Stimulated activated CD4-positive, alpha-beta T cell treated with anti-CD3 and anti-CD28 coated beads, Interleukin-1b, Interleukin-23, amount 100 ng/mL, for 1 hour (primary cell): ENCODE measurements at regions not wholly inside any gene's neighbourhood (a gene's known extent, or its start where the extent isn't known, plus 50 kb on each side); places are given as distances from the start of the nearest gene placed in this dataset.
"Not testable (repeated sequence)": the region's sequence is repeated elsewhere in the genome, so short reads cannot be mapped to it uniquely, and the experiment has no call there.

Experiments used
- DNase-seq, 2 donors: peaks; one replicate each; pipeline ENCODE4 v3.0.0-alpha.2; 2020; ENCODE audit warnings: low read depth in 2 of 2

DNA sequence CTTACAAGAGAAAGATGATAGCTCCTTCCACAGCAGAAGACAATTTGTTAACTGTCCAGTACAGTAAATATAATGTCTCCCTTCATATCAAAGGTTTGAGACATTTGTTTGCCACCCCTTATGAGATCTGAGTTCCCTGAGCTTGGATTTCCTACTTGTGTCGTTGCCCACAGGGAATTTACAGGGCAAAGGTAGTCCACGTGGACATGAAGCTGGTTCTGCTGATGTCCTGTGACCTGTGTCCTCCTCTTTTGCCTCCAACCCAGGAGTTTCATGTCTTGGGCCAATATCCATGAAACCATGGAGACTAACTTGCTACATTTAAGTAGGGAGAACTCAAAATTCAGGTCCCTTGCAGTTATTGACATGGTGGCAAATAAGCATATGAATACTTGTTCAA is 172.2 kb upstream of the KCTD7 start:
- DNase-seq = not testable (repeated sequence)

DNA sequence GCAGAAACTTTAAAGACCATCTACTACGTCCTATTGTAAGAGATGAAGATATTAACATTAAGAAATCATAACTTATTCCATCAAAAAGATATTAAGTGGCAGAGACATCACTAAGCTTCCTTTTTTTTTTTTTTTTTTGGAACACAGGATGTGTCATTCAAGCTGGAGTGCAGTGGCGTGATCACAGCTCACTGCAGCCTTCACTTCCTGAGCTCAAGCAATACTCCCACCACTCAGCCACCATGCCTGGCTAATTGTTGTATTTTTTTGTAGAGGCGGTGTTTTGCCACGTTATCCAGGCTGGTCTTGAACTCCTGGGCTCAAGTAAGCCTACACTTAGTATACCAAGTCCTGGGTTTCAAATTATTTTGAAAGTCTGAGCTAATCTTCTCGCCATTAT is 169.7 kb upstream of the KCTD7 start:
- DNase-seq = not testable (repeated sequence)

DNA sequence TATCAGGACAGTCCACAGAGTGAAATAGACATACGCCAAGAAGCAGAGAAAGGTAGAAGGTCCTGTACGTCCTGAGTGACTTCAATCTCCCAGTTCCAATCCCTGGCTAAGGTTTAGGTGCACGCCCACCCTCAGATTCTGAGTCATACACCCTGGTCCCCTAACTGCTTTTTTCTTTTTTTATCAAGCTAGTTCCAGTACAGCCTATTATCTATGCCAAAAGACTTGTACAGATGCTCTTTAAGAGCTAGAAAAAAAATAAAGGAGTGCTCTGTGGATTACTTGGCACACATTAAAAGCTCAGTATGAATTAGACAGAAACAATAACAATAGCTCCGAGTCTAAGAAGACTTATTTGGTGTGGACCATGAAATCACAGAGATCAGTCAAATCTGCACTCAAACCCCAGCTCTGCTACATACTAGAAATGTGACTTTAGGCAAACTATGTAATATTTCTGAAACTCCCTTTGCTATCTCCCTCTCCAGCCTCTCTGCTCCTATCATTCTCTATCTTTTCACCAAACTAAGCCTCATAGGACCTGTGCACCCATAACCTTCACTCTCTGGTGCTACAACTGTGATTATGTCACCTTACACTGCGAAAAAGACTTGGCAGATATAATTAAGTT is 168.8 kb upstream of the KCTD7 start:
- DNase-seq = not testable (repeated sequence)

DNA sequence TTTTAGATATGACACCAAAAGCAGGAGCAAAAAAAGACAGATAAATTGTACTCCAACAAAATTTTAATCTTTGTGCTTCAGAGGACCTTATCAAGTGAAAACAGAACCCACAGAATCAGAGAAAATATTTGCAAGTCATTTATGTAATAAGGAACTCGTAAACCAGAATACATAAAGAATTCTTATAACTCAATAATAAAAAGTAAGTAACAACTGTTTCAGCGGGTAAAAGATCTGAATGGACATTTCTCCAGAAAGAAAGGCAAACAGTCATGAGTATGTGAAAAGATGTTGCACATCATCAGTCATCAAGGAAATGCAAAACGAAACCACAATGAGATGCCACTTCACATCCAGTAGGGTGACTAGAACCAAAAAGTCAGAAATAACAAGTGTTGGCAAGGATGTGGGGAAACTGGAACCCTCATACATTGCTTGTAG is 167.7 kb upstream of the KCTD7 start:
- DNase-seq = no peak

DNA sequence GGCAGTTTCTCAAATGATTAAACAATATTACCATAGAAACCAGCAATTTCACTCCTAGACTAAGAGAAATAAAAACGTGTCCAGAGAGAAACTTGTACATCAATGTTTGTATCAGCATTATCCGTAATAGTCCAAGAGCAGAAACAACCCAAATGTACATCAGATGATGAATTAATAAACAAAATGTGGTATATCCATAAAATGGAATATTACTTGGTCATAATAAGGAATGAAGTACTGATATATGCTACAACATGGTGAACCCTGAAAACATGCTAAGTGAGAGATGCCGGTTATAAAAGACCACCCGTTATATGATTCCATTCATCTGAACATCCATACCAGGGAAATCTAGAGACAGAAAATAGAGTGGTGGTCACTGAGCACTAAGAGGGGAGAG is 167.3 kb upstream of the KCTD7 start:
- not testable (repeated sequence) for DNase-seq

DNA sequence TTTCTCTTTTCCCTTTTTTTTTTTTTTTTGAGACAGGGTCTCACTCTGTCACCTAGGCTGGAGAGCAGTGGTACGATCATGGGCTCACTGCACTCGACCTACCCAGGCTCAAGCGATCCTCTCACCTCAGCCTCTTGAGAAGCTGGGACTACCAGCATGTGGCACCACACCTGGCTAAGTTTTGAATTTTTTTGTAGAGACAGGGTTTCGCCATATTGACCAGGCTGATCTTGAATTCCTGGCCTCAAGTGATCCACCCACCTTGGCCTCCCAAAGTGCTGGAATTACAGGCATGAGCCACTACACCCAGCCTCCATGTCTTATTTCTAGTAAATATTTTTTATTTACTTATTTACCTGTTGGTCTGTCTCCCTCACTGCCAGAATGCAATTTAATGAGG is 165.8 kb upstream of the KCTD7 start:
- DNase-seq = not testable (repeated sequence)

DNA sequence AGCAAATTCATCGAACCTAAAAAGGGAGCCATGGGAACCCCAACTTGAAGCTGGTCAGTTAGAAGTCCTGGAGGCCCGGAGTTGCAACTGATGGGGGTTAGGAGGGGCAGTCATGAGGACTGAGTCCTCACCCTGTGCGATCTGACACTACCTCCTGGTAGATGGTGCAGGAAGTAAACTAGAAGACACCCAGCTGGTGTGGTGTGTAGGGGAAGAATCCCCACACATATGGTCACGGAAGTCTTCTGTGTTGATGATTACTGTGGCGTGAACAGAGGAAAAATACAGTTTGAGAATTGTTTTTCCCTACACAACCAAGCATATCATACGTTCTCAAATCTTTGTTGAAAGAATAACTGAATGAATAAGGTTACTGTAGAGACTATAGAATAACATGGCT is 164.6 kb upstream of the KCTD7 start:
- no peak for DNase-seq

DNA sequence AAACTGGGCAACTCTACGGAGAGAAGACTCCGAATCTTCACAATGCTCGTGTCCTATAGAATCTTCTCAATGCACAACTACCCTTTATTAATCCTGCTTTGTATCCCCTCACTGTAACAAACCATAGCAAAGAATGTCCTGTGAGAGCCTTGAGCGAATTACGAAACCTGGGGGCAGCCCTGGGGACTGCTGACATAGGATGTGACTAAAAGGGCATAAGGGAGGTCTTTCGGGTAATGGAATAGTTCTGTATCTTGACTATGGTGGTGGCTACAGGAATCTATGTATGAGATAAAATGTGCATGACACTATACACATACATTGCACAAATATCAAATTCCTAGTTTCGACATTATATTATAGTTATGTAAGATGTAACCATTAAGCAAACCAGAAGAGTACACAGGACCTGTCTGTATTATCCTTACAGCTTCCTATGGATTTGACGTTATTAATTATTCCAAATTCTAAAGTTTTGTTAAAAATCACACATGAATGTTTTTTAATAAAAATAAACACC is 162.5 kb upstream of the KCTD7 start:
- no peak for DNase-seq

DNA sequence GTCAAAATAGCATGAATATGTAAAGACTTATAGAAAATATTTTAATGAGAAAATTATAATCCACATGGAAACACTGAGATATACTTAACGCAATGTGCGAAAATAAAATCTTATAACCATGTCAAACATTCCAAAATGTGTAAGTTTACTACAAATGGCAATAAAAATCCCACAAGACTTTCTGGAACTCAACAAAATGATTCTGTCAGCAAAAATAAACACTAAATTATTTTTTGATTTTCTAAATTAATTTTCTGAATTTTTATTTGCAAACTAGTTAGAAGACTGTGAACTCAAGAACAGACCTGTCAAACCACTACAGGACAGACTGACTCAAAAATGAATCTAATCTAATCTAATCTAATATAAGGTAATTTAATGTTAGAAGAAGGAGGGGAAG is 160.8 kb upstream of the KCTD7 start:
- DNase-seq = no peak

DNA sequence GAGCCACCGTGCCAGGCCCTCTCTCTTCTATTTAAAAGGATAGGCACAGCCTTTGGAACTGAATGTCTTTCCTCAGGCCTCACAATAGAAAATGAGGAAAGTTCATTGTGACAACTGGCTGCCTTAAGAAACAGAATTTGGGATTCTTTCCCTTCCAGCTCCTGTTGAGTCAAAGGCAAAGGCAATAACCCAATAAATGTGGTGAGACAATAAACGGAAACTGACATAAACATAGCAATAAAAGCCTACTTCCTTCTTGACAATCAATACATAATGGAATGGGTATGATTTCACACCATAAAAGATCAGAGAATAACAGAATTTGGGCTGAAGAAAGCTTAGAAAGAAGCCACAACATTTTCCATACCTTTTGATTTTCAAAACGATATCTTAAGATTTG is 155.6 kb upstream of the KCTD7 start:
- not testable (repeated sequence) for DNase-seq

DNA sequence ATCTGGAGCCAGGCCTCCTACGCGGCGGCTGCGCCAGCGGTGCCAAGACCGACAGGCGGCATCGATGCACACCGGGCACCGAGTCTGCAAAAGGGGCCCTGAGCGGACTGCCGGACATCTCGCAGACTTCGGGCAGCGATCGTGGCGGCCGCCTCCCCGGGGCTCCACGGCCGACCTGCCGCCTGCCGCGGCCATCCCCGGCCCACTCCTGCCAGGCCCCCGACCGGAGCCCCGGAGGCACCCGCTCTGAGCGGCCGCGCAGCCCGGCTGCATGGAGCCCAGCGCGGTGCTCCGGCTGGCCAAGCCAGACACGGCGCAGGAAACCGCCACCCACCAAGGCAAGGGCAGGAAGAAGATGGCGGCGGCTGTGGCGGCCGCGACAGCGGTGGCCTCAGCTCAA is 154.2 kb upstream of the KCTD7 start:
- DNase-seq = no peak

DNA sequence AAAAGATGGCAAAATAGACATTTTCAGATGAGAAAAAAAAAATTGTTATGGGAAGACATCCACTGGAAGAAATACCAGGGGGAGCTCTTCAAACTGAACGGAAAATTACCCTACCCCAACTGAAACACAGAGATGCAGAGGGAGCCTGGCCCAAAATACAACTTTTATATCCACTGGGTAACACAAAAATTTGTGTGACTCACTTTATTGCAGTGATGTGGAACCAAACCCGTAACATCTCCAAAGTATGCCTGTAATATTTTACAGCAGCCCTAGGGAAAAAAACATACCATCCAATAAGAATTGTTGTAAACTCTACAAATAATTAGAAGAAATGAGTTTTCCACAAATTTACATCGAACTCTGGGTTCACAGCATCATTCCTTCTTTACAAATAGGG is 152.6 kb upstream of the KCTD7 start:
- DNase-seq = not testable (repeated sequence)

DNA sequence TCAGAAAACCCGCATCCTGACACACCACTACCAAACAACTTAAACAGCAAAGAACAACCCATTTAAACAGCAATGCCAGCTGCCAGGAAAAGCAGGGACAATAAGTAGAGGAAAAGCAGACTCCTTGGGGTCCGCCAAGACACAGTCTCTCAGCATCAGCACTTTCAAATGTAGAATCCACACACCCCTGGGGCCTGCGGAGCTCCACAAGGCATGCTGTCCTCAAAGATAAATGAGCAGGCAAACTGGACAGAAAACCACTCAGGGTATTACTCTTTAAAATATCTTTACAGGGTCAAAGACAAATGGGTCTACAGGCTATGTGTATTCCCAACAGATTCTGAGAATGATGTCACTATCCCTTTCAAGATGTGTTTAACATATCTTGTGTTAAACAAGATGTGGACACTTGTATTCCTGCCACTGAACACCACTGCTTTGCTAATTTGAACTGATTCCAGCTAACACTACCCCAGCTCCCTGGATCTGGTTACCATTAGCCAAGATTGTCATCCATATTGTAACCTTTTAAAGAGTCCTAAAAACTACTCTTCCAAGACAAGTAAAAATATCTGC is 150.8 kb upstream of the KCTD7 start:
- not testable (repeated sequence) for DNase-seq

DNA sequence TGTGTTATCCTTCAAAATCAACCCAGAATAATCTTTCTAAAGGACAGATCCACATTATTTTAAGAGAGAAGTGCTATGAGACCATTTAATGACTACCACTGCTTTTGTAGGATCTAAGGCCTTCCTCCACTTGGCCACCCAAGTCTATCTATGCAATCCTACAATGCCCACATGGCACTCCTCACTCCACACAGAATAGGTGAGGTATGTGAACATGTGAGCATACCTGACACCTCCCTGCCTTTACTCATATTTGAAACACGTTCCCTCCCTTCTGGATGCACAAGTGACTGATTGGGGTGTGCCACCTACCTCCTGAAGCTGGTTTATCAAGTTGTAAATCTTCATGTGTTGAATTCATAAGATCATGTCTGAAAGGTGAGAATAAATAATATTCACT is 147.5 kb upstream of the KCTD7 start:
- not testable (repeated sequence) for DNase-seq

DNA sequence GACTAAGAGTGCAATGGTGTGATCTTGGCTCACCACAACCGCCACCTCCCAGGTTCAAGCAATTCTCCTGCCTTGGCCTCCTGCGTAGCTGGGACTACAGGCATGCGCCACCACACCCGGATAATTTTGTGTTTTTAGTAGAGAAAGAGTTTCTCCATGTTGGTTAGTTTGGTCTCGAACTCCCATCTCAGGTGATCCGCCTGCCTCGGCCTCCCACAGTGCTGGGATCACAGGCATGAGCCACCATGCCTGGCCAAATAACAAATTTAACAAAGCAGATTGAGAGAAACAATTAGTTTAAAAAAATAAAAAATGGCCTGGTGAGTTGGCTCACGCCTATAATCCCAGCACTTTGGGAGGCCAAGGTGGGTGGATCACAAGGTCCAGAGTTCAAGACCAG is 139.6 kb upstream of the KCTD7 start:
- DNase-seq = not testable (repeated sequence)

DNA sequence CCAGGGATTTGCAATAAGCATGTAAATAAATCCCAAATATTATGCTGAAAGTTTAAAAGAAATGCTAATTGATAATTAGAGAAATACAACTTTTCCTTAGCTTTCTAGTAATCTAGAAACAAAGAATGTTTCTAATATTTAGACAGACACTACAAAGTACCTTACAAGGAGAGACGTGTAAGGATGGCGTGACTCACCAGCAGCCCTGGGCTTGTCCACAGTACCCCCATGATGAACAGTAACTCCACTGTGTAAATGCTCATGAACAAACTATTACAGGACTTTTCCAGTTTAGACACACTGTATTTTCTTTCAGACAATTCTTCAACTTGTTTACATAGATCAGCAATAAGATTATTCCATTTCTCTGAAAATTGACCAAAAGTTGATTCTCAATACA is 138.9 kb upstream of the KCTD7 start:
- not testable (repeated sequence) for DNase-seq

DNA sequence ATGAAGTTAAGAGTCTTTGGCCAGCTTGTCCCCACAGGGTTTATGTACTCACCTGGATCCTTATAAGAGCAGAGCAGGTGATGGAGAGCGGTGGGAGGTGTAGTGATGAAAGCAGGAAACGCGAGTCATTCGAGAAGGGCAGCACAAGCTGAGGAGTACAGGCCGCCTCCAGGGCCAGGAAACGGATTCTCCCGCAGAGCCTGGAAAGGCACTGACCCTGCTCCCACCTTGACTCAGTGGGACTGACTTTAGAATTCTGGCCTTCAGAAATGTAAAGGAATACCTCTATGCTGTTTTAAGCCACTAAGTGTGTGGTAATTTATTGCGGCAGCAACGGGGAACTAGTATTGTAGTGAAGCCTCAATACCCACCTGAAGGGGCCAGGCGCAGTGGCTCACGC is 137.7 kb upstream of the KCTD7 start:
- not testable (repeated sequence) for DNase-seq

DNA sequence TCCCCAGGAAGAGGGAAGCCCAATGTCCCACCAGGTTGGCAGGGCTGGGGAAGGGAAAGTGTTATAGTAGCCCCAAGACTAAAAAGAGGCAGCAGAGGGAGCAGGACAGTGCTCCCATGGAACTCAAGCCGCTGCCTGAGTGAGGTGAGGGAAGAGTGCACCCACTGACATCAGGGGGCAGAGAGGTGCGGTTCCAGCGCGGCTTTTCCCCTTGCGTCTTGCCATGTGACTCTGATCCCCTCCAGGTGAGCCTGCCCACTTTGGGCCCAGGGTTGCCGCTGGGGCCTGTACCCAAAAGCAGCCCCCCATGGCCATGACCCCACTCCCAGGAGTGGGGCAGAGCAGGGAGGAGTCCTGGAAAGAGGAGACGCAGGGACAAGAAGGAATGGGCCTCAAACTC is 136.3 kb upstream of the KCTD7 start:
- DNase-seq = not testable (repeated sequence)

DNA sequence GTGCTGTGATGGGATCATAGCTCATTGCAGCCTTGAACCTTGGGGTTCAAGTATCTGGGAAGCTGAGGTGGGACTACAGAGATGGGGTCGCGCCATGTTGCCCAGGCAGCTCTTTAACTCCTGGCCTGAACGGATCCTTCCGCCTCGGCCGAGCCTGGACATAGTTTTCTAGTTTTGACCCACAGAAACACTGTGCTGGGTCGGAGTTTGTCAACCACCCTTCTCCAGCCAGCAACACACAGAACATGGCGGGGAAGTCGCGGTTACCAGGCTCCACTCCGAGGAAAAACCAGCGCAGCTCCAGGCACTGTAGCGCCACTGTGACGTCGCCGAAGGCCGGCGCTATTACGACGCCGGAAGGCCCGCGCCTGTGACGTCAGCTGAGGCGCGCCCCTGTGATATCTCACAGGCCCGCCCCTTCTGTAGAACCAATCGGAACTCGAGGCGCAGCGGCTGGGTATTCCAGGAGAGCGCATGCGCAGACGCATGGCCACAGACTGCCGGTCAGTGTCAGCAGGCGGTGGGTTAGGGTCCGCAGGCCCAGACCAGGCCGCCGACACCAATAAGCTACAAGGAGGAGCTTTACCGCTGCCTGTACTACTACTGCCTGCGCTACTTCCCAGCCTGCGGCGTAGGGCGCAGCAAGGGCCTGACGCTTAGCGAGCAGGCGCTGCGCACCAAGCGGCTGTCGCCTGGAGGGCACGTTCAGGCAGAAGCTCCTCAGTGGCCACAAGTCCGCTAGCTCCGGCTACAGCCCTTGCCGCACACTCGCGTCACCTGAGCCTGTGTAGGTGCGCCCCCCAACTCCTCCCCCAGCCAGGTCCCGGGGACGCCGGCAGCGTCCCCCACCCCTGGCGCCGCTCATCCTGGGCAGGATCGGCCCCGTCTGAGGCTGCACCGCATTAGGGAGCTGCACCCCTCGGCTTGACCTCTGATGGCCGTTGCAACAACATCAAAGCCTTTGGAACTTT is 135.2 kb upstream of the KCTD7 start:
- DNase-seq = peak; percentile 83 to 87

DNA sequence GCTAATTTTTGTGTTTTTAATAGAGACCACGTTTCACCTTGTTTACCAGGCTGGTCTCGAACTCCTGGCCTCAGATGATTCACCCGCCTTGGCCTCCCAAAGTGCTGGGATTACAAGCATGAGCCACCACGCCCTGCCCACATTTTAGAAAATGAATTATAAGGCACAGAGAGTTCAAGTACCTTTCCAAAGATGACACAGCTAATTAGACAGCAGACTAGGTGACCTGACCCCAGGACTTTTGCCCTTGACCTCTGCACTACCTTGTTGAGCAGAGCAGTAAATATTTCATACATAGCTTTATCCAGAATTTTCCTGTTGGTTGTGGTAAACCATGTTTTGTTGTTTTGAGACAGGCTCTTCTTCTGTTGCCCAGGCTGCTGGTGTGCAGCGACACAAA is 131.3 kb upstream of the KCTD7 start:
- DNase-seq = no peak

DNA sequence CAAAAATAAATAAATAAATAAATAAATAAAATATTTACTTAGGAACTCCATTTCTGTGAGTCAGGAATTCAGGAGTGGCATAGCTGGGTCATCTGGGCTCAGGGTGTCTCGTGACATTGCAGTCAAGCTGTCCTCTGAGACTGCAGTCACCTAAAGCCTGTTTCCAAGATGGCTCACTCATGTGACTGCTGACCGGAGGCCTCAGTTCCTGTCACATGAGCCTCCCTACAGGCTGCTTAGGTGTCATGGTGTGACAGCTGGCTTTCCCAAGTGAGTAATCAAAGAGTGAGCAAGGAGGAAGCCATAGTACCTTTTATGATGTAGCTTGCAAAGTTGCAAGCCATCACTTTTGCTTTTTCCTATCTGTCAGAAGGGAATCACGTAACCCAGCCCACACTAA is 128.6 kb upstream of the KCTD7 start:
- DNase-seq = no peak

DNA sequence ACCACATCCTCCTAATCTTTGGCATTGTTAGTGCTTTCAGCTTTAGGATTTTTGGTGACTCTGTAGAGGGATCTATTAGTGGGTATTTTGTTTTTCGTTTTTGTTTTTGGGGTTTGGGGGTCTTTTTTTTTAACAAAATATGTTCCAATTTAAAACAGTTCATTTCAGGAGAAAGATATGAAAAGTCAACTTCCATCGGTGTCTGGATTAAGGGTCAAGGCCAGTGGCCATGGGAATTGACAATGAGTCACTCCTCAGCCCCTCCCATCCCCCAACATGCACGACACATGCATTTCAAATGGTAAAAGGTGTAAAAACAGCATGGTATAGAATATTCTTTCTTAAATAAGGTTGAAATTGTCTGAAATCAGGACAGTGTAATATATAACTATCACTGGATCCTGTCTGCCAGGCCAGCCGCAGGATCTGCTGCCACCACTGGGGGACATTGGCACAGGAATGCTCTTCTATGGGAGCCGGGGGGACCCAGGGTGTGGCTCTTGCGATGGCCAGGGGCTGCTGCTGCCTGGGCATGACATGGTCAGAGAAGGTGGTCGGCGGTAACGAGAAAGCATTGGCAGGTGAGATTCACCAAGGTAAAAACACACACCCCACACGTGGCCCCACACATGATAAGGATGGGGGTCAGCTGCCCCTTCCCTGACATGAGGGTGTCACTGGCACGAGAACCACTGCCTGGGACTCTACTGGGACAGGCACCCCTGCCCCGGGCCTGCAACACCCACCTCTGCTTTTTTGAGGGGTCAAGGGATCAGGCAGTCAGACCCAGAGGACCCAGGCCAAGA is 126.2 kb upstream of the KCTD7 start:
- no peak for DNase-seq
